ENCODE measurements at regions not wholly inside any gene's neighbourhood (a gene's known extent, or its start where the extent isn't known, plus 50 kb on each side); places are given as distances from the start of the nearest gene placed in this dataset.

GRCh38 chr5:173804579-173804978 is 83.6 kb upstream of the CPEB4 start:
- Histone ChIP-seq H4K20me1 (replicated peaks in 1 of 2; ENCODE audit: control insufficient read depth in 1 of 2, insufficient read depth in 2 of 2, low read length in 2 of 2) (no peaks in the 10 kb centered on the region), H3K9me3 (ENCODE audit: insufficient read depth in 2 of 2, low read depth in 1 of 2, low read length in 1 of 2) (peaks cover 0 to 6% of the 10 kb centered on the region in 2 experiments; a peak in 2 of 4 replicates), H3K27me3 (replicated peaks in 1 of 4; ENCODE audit: control insufficient read depth in 3 of 4, extremely low read depth in 1 of 4, insufficient read depth in 3 of 4, low read length in 3 of 4) (no peaks in the 10 kb centered on the region), H3K4me2 (ENCODE audit: insufficient read depth in 1 of 2, low read depth in 2 of 2, low read length in 2 of 2) (no peak overlapping the region), H3K23ac (ENCODE audit: insufficient read length) (no peak overlapping the region), H3K4me1 (replicated peaks in 1 of 4; ENCODE audit: control insufficient read depth in 3 of 4, insufficient read depth in 4 of 4, low read length in 3 of 4) (peaks cover 0 to 2% (median 0%) of the 10 kb centered on the region in 4 experiments; a peak in 1 of 7 replicates), H3K18ac (ENCODE audit: extremely low read depth, low read length) (no peak overlapping the region), H2AFZ (ENCODE audit: low read length) (no peak overlapping the region), H2BK12ac (ENCODE audit: low read depth, low read length) (no peak overlapping the region), H3K36me3 (ENCODE audit: control insufficient read depth in 2 of 4, insufficient read depth in 4 of 4, low read length in 3 of 4) (no peaks in the 10 kb centered on the region), H3K56ac (replicated peaks; ENCODE audit: insufficient read length, low read depth, low read length) (no peak overlapping the region), H3K4me3 (ENCODE audit: extremely low read depth in 1 of 4, insufficient read depth in 2 of 4, low read depth in 3 of 4, low read length in 4 of 4) (no peak overlapping the region), H3K23me2 (ENCODE audit: low read depth, low read length) (no peaks in the 10 kb centered on the region; the same call in 1 of the 2 replicates), H3K14ac (ENCODE audit: insufficient read length) (no peak overlapping the region), H3K79me1 (ENCODE audit: low read depth, low read length) (no peaks in the 10 kb centered on the region), H3K79me2 (ENCODE audit: control insufficient read depth in 1 of 2, insufficient read depth in 2 of 2, low read length in 2 of 2) (no peaks in the 10 kb centered on the region), H2BK5ac (ENCODE audit: low read depth, low read length) (no peak overlapping the region), H2BK15ac (ENCODE audit: low read length) (no peak overlapping the region), H2AK5ac (ENCODE audit: low read depth, low read length) (no peak overlapping the region), H3K9ac (replicated peaks in 1 of 4; ENCODE audit: extremely low read depth in 1 of 4, low read depth in 3 of 4, low read length in 3 of 4) (no peak overlapping the region), H2BK120ac (replicated peaks; ENCODE audit: low read depth, low read length) (no peak overlapping the region), H2BK20ac (ENCODE audit: low read length) (no peak overlapping the region), H4K5ac (ENCODE audit: insufficient read length, low read depth, low read length) (no peak overlapping the region), H4K8ac (ENCODE audit: extremely low read depth, insufficient read depth, low read length) (no peak overlapping the region), H3K4ac (replicated peaks; ENCODE audit: insufficient read length, low read depth, low read length) (no peak overlapping the region), H3K27ac (ENCODE audit: low read depth, low read length) (no peak overlapping the region), H4K91ac (replicated peaks; ENCODE audit: insufficient read length, low read length) (no peak overlapping the region)
- DNase-seq (ENCODE audit: low read depth in 1 of 2, low spot score in 2 of 2) (no peak), FAIRE-seq (no peak)
- 89% methylated on average over 7 of the region's 7 CpGs; no CpG with 5 or more reads in 1 of the 2 experiments for WGBS, 2 experiments (ENCODE audit: extremely low coverage in 1 of 2, insufficient coverage in 1 of 2, insufficient read length in 1 of 2, insufficient replicate concordance in 2 of 2, low coverage in 1 of 2, low lambda C conversion rate in 2 of 2, missing lambda C conversion rate in 1 of 2)
- TF ChIP-seq CHD1 (IDR thresholded peaks at IDR 0.05; ENCODE audit: low read depth, low read length) (no peak), CTCF (IDR thresholded peaks at IDR 0.05; ENCODE audit: control extremely low read depth in 1 of 3, insufficient read depth in 1 of 3, low read depth in 1 of 3, low read length in 3 of 3) (no peak), ATF2 (IDR thresholded peaks at IDR 0.05; ENCODE audit: low read length) (no peak), SP1 (IDR thresholded peaks at IDR 0.05; ENCODE audit: low read depth, low read length) (no peak), MAFK (IDR thresholded peaks at IDR 0.05; ENCODE audit: low read depth, low read length) (no peak), RXRA (IDR thresholded peaks at IDR 0.05; ENCODE audit: insufficient read depth, low read depth, low read length) (no peak), EP300 (IDR thresholded peaks at IDR 0.05; ENCODE audit: borderline replicate concordance in 1 of 2, low read depth in 2 of 2, low read length in 2 of 2) (no peak)
- ChIA-PET POLR2A (ENCODE audit: partially characterized antibody) (no interaction called here), CTCF (ENCODE audit: partially characterized antibody) (no interaction called here)
